Epithelial cell of esophagus (primary cell): ENCODE measurements at regions not wholly inside any gene's neighbourhood (a gene's known extent, or its start where the extent isn't known, plus 50 kb on each side); places are given as distances from the start of the nearest gene placed in this dataset.
A peak's percentile ranks its signal among the peaks of the same experiment; 100 is the strongest.

Experiments used
- DNase-seq: peaks from one replicate; pipeline ENCODE4 v3.0.0; 2010; ENCODE audit warnings: low read depth
- H3K4me3 ChIP-seq: 2 replicates; pipeline ENCODE4 v1.5.1; 2011; ENCODE audit warnings: mild to moderate bottlenecking, low read length, control low read depth
- CTCF ChIP-seq: IDR thresholded peaks from 2 replicates; pipeline ENCODE4 v1.5.1; 2011; ENCODE audit warnings: low read depth, mild to moderate bottlenecking, low read length, control low read depth, inconsistent platforms; ENCODE audit not compliant: insufficient read depth; ENCODE audit errors: missing control alignments

GRCh38 chr3:115340586-115340985 lies 193.5 kb upstream of the ZBTB20 start:
- no peak for TF ChIP-seq CTCF
- no peak overlapping the region for H3K4me3 ChIP-seq
- no peak for DNase-seq

GRCh38 chr3:115341208-115341607 lies 194.1 kb upstream of the ZBTB20 start:
- no peak for TF ChIP-seq CTCF
- H3K4me3 ChIP-seq, result no peak overlapping the region
- peak; percentile 77 for DNase-seq

- no peak for TF ChIP-seq CTCF
- DNase-seq, result no peak
- no peak overlapping the region for H3K4me3 ChIP-seq
These were observed 200.6 kb upstream of the ZBTB20 start for GRCh38 chr3:115347737-115348136.

GRCh38 chr3:115348412-115348811 lies 201.3 kb upstream of the ZBTB20 start:
- H3K4me3 ChIP-seq, result no peak overlapping the region
- no peak for TF ChIP-seq CTCF
- DNase-seq, result no peak

- DNase-seq, result no peak
- no peak for TF ChIP-seq CTCF
- H3K4me3 ChIP-seq, result no peak overlapping the region
These were observed 202.1 kb upstream of the ZBTB20 start for GRCh38 chr3:115348951-115349745.

- DNase-seq, result no peak
- no peak for TF ChIP-seq CTCF
- H3K4me3 ChIP-seq, result no peak overlapping the region
These were observed 203.5 kb upstream of the ZBTB20 start for GRCh38 chr3:115350606-115351005.

- DNase-seq, result no peak
- TF ChIP-seq CTCF, result no peak
These were observed 204.1 kb upstream of the ZBTB20 start for GRCh38 chr3:115351193-115351592.

More at GRCh38 chr3:115351193-115351592, 204.1 kb upstream of the ZBTB20 start:
- no peak overlapping the region for H3K4me3 ChIP-seq
